ACC112 (cell line): ENCODE measurements at regions not wholly inside any gene's neighbourhood (a gene's known extent, or its start where the extent isn't known, plus 50 kb on each side); places are given as distances from the start of the nearest gene placed in this dataset.
A peak's percentile ranks its signal among the peaks of the same experiment; 100 is the strongest.
"Not testable (repeated sequence)": the region's sequence is repeated elsewhere in the genome, so short reads cannot be mapped to it uniquely, and the experiment has no call there.

Source experiments
- H2AFZ ChIP-seq: fragments of 200-600 bp; sonication (generic); one replicate; pipeline ENCODE4 v1.6.0; 2017; ENCODE audit warnings: antibody characterized with exemption, low read length; ENCODE audit not compliant: unreplicated experiment
- H3K27ac ChIP-seq: fragments of 200-600 bp; sonication (generic); 2 replicates; pipeline ENCODE4 v1.5.1; 2014; ENCODE audit warnings: low read depth, mild to moderate bottlenecking, antibody characterized with exemption, low read length, moderate library complexity
- H3K27me3 ChIP-seq: fragments of 200-600 bp; sonication (generic); 2 replicates; pipeline ENCODE4 v1.6.1; 2014; ENCODE audit warnings: mild to moderate bottlenecking, antibody characterized with exemption, low read length, moderate library complexity, mixed read lengths; ENCODE audit not compliant: insufficient read depth
- H3K36me3 ChIP-seq: fragments of 200-600 bp; sonication (generic); 2 replicates; pipeline ENCODE4 v1.6.1; 2016; ENCODE audit warnings: mild to moderate bottlenecking, antibody characterized with exemption, low read length, moderate library complexity, mixed read lengths; ENCODE audit not compliant: insufficient read depth
- H3K4me1 ChIP-seq: fragments of 200-600 bp; sonication (generic); one replicate; pipeline ENCODE4 v1.6.1; 2016; ENCODE audit warnings: low read length, mixed read lengths; ENCODE audit not compliant: insufficient read depth, unreplicated experiment, control insufficient read depth
- H3K4me3 ChIP-seq: fragments of 200-600 bp; sonication (generic); 2 replicates; pipeline ENCODE4 v1.5.1; 2014; ENCODE audit warnings: mild to moderate bottlenecking, low read depth, low read length
- H3K79me2 ChIP-seq: fragments of 200-600 bp; sonication (generic); one replicate; pipeline ENCODE4 v1.6.0; 2016; ENCODE audit warnings: low read length; ENCODE audit not compliant: control insufficient read depth, unreplicated experiment, insufficient read depth

- H3K27ac ChIP-seq = peak overlapping the region; percentile 46
- H2AFZ ChIP-seq = peak overlapping the region; percentile 97
Measured at GRCh38 chr3:106126067-106126845, 257.4 kb upstream of the CBLB start.

GRCh38 chr3:106126846-106127235, 258.0 kb upstream of the CBLB start:
- H3K79me2 ChIP-seq = no peaks in the 10 kb centered on the region
- H3K4me1 ChIP-seq = peaks cover 34% of the 10 kb centered on the region
- peak overlapping the region; percentile 46; the same call in 1 of the 2 replicates for H3K4me3 ChIP-seq
- no peaks in the 10 kb centered on the region for H3K36me3 ChIP-seq
- H3K27me3 ChIP-seq = no peaks in the 10 kb centered on the region
- H3K27ac ChIP-seq = no peak overlapping the region
- H2AFZ ChIP-seq = peak overlapping the region; percentile 97

More at GRCh38 chr3:106126067-106126845, 257.4 kb upstream of the CBLB start:
- peaks cover 36% of the 10 kb centered on the region for H3K4me1 ChIP-seq
- H3K36me3 ChIP-seq = no peaks in the 10 kb centered on the region
- H3K4me3 ChIP-seq = peak overlapping the region; percentile 46
- no peaks in the 10 kb centered on the region for H3K27me3 ChIP-seq
- H3K79me2 ChIP-seq = no peaks in the 10 kb centered on the region

- no peaks in the 10 kb centered on the region for H3K79me2 ChIP-seq
- no peaks in the 10 kb centered on the region for H3K27me3 ChIP-seq
- H3K4me1 ChIP-seq = peaks cover 34% of the 10 kb centered on the region
- peak overlapping the region; percentile 62 for H3K27ac ChIP-seq
- peak overlapping the region; percentile 27 for H3K4me3 ChIP-seq
- no peaks in the 10 kb centered on the region for H3K36me3 ChIP-seq
- peak overlapping the region; percentile 94 for H2AFZ ChIP-seq
Measured at GRCh38 chr3:106129939-106130338, 261.1 kb upstream of the CBLB start.

- H3K27ac ChIP-seq = peak overlapping the region; percentile 62
Measured at GRCh38 chr3:106130384-106131198, 261.8 kb upstream of the CBLB start.

GRCh38 chr3:106135451-106136160, 266.8 kb upstream of the CBLB start:
- Histone ChIP-seq H3K79me2 (no peaks in the 10 kb centered on the region), H3K4me1 (peaks cover 9% of the 10 kb centered on the region), H2AFZ (no peak overlapping the region), H3K27ac (no peak overlapping the region), H3K36me3 (no peaks in the 10 kb centered on the region), H3K27me3 (no peaks in the 10 kb centered on the region), H3K4me3 (no peak overlapping the region)

More at GRCh38 chr3:106130384-106131198, 261.8 kb upstream of the CBLB start:
- peaks cover 31% of the 10 kb centered on the region for H3K4me1 ChIP-seq
- no peak overlapping the region for H2AFZ ChIP-seq
- no peaks in the 10 kb centered on the region for H3K27me3 ChIP-seq
- peak overlapping the region; percentile 27 for H3K4me3 ChIP-seq
- H3K36me3 ChIP-seq = no peaks in the 10 kb centered on the region
- no peaks in the 10 kb centered on the region for H3K79me2 ChIP-seq

GRCh38 chr3:106139826-106140225, 271.0 kb upstream of the CBLB start:
- Histone ChIP-seq H3K27ac (no peak overlapping the region), H3K4me1 (no peaks in the 10 kb centered on the region), H3K4me3 (no peak overlapping the region), H2AFZ (peak overlapping the region; percentile 68), H3K79me2 (no peaks in the 10 kb centered on the region), H3K27me3 (no peaks in the 10 kb centered on the region), H3K36me3 (no peaks in the 10 kb centered on the region)

- Histone ChIP-seq H3K27ac (no peak overlapping the region), H2AFZ (no peak overlapping the region), H3K27me3 (no peaks in the 10 kb centered on the region), H3K4me3 (no peak overlapping the region), H3K79me2 (no peaks in the 10 kb centered on the region), H3K36me3 (no peaks in the 10 kb centered on the region), H3K4me1 (no peaks in the 10 kb centered on the region)
Measured at GRCh38 chr3:106140431-106140830, 271.6 kb upstream of the CBLB start.

GRCh38 chr3:106144030-106144429, 275.2 kb upstream of the CBLB start:
- Histone ChIP-seq H3K4me1 (no peaks in the 10 kb centered on the region), H3K4me3 (no peak overlapping the region), H2AFZ (no peak overlapping the region), H3K27ac (no peak overlapping the region), H3K27me3 (no peaks in the 10 kb centered on the region), H3K79me2 (no peaks in the 10 kb centered on the region), H3K36me3 (no peaks in the 10 kb centered on the region)

- H3K4me3 ChIP-seq, H3K27me3 ChIP-seq, H2AFZ ChIP-seq, H3K4me1 ChIP-seq, H3K27ac ChIP-seq, H3K79me2 ChIP-seq, H3K36me3 ChIP-seq: not testable (repeated sequence)
Measured at GRCh38 chr3:106148440-106149082, 279.7 kb upstream of the CBLB start.

- no peaks in the 10 kb centered on the region for H3K4me1 ChIP-seq
- no peak overlapping the region for H2AFZ ChIP-seq
- H3K4me3 ChIP-seq = no peak overlapping the region
- no peaks in the 10 kb centered on the region for H3K36me3 ChIP-seq
- H3K79me2 ChIP-seq = no peaks in the 10 kb centered on the region
- no peaks in the 10 kb centered on the region for H3K27me3 ChIP-seq
- no peak overlapping the region for H3K27ac ChIP-seq
Measured at GRCh38 chr3:106157411-106157810, 288.6 kb upstream of the CBLB start.
